Cardiac fibroblast (primary cell): ENCODE measurements at regions not wholly inside any gene's neighbourhood (a gene's known extent, or its start where the extent isn't known, plus 50 kb on each side); places are given as distances from the start of the nearest gene placed in this dataset.
"Not testable (repeated sequence)": the region's sequence is repeated elsewhere in the genome, so short reads cannot be mapped to it uniquely, and the experiment has no call there.

Experiments
- DNase-seq, 2 donors: peaks; one replicate each; pipeline versions ENCODE4 v3.0.0 to v3.0.0-alpha.2; 2010; ENCODE audit warnings: low read depth in 2 of 2
- H3K4me3 ChIP-seq, 2 donors: replicated peaks in 1 of 2; 1 replicate in 1 of 2; 2 replicates in 1 of 2; pipeline ENCODE4 v1.5.1; 2011; ENCODE audit warnings: low read depth in 2 of 2, low read length in 2 of 2, mild to moderate bottlenecking in 2 of 2, moderate library complexity in 1 of 2
- CTCF ChIP-seq: IDR thresholded peaks from one replicate; pipeline ENCODE4 v1.5.1; 2011; ENCODE audit warnings: low read depth, mild to moderate bottlenecking, low read length, inconsistent platforms

GRCh38 chr11:37259734-37260133 lies 661.7 kb upstream of the RAG2 start:
- no peak overlapping the region for H3K4me3 ChIP-seq
- no peak for DNase-seq
- no peak for TF ChIP-seq CTCF

GRCh38 chr11:37248145-37248544 lies 650.1 kb upstream of the RAG2 start:
- no peak overlapping the region for H3K4me3 ChIP-seq
- no peak for DNase-seq
- TF ChIP-seq CTCF, result no peak

GRCh38 chr11:37246092-37246491 lies 648.1 kb upstream of the RAG2 start:
- not testable (repeated sequence) for H3K4me3 ChIP-seq, DNase-seq

GRCh38 chr11:37230865-37231264 lies 632.8 kb upstream of the RAG2 start:
- no peak for TF ChIP-seq CTCF
- no peak for DNase-seq
- no peak overlapping the region for H3K4me3 ChIP-seq

GRCh38 chr11:37223962-37224361 lies 625.9 kb upstream of the RAG2 start:
- DNase-seq, result no peak
- no peak overlapping the region for H3K4me3 ChIP-seq
- TF ChIP-seq CTCF, result no peak

GRCh38 chr11:37203006-37203405 lies 605.0 kb upstream of the RAG2 start:
- no peak overlapping the region for H3K4me3 ChIP-seq
- no peak for DNase-seq
- TF ChIP-seq CTCF, result no peak

GRCh38 chr11:37199082-37199481 lies 601.0 kb upstream of the RAG2 start:
- DNase-seq, result no peak
- no peak overlapping the region for H3K4me3 ChIP-seq
- TF ChIP-seq CTCF, result no peak
